GM06990 (cell line): ENCODE measurements at regions not wholly inside any gene's neighbourhood (a gene's known extent, or its start where the extent isn't known, plus 50 kb on each side); places are given as distances from the start of the nearest gene placed in this dataset.

Experiments
- DNase-seq: peaks from one replicate; pipeline ENCODE4 v3.0.0-alpha.2; 2011; ENCODE audit not compliant: insufficient read length; ENCODE audit errors: extremely low read depth
- H3K27me3 ChIP-seq: replicated peaks from 2 replicates; pipeline ENCODE4 v1.6.0; 2011; ENCODE audit warnings: low read length; ENCODE audit not compliant: control insufficient read depth, insufficient read depth
- H3K36me3 ChIP-seq: 2 replicates; pipeline ENCODE4 v1.5.1; 2011; ENCODE audit warnings: low read length; ENCODE audit not compliant: control insufficient read depth, insufficient read depth
- H3K4me3 ChIP-seq: replicated peaks from 2 replicates; pipeline ENCODE4 v1.5.1; 2011; ENCODE audit warnings: low read depth, mild to moderate bottlenecking, control low read depth, low read length
- TF ChIP-seq, protein P1 (sequence below): IDR thresholded peaks from 2 replicates; pipeline ENCODE4 v1.5.1; 2011; ENCODE audit warnings: low read length, control low read depth, mild to moderate bottlenecking, inconsistent platforms; ENCODE audit not compliant: insufficient read depth, poor library complexity, severe bottlenecking

- no peaks in the 10 kb centered on the region for H3K27me3 ChIP-seq
- TF ChIP-seq, protein P1, sequence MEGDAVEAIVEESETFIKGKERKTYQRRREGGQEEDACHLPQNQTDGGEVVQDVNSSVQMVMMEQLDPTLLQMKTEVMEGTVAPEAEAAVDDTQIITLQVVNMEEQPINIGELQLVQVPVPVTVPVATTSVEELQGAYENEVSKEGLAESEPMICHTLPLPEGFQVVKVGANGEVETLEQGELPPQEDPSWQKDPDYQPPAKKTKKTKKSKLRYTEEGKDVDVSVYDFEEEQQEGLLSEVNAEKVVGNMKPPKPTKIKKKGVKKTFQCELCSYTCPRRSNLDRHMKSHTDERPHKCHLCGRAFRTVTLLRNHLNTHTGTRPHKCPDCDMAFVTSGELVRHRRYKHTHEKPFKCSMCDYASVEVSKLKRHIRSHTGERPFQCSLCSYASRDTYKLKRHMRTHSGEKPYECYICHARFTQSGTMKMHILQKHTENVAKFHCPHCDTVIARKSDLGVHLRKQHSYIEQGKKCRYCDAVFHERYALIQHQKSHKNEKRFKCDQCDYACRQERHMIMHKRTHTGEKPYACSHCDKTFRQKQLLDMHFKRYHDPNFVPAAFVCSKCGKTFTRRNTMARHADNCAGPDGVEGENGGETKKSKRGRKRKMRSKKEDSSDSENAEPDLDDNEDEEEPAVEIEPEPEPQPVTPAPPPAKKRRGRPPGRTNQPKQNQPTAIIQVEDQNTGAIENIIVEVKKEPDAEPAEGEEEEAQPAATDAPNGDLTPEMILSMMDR: no peak
- no peaks in the 10 kb centered on the region for H3K36me3 ChIP-seq
- DNase-seq: no peak
- H3K4me3 ChIP-seq: no peak overlapping the region
These were observed 441.0 kb downstream of the PTPRU start for GRCh38 chr1:29677028-29678024.

GRCh38 chr1:29676496-29676895 is 440.2 kb downstream of the PTPRU start:
- TF ChIP-seq, protein P1: no peak
- no peaks in the 10 kb centered on the region for H3K27me3 ChIP-seq
- no peak overlapping the region for H3K4me3 ChIP-seq
- no peak for DNase-seq
- no peaks in the 10 kb centered on the region for H3K36me3 ChIP-seq

DNA sequence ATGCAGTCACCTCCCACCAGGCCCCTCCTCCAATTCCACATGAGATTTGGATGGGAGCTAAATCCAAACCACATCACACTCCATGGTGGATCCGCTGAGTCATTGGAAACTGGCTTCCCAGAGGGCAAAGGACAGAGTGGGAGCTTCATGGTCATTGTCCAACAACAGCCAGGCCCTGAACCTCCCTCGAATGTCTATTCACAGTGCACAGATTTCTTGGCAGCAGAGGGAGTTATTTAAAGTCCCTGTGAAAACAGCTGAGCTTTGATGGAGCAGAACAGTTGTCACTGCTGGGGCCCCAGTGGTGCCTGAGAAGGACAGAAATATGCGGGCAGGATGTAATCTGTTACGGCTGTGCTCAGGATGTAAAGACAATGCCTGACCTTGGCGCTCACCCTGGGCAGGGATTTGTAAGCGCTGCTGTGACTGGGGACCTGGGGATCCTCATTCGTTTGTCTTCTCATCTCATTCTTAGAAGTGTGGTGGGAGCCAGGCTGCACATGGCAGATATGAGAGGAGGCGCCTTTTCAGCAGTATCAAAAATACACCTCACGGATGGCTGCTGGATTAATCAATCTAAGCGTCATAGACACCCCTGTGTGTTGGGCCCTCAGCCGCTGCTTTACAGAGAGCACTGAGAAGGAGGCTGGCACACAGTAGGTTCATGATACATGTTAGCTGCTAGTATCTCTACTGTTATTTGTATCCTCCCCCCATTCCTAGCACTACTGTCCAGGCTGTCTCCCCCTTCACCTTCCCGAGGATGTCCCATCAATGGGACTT is 439.4 kb downstream of the PTPRU start:
- H3K4me3 ChIP-seq: no peak overlapping the region
- no peaks in the 10 kb centered on the region for H3K36me3 ChIP-seq
- H3K27me3 ChIP-seq: no peaks in the 10 kb centered on the region
- DNase-seq: no peak
- TF ChIP-seq, protein P1: no peak

DNA sequence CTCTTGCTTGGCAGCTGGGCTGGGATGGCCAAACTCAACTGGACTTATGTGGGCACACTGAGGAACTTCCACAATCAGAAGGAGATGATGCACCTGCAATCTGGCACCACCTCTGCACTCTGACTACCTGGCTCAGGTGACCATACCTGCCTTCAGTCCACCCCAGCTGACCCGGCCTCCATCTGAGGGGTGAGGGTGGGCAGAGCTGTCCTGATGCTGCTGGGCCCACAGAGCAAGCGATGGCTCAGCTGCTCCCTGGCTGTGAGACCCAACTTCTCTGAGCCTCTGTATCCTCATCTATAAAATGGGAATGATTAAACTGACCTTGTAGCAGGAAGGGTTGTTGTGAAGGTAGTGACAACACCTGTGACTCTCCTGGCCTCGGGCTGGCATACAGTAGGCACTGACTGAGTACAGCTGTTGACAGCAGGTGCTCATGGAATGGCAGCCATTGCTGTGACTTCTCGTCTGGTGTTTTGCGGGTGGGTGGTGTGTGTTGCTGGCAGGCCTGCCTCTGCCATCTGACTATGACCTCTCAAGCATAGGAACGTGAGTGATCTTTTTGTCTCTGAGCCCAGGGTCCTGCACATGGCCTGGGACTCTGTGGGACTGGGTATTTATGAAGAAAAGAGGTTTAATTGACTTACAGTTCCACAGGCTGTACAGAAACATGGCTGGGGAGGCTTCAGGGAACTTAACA is 438.5 kb downstream of the PTPRU start:
- TF ChIP-seq, protein P1: no peak
- DNase-seq: no peak

GRCh38 chr1:29673669-29674626 is 437.6 kb downstream of the PTPRU start:
- no peaks in the 10 kb centered on the region for H3K27me3 ChIP-seq
- DNase-seq: no peak
- TF ChIP-seq, protein P1: no peak

More for the DNA sequence above, 438.5 kb downstream of the PTPRU start:
- Histone ChIP-seq H3K4me3 (no peak overlapping the region), H3K27me3 (no peaks in the 10 kb centered on the region), H3K36me3 (no peaks in the 10 kb centered on the region)

More at GRCh38 chr1:29673669-29674626, 437.6 kb downstream of the PTPRU start:
- Histone ChIP-seq H3K36me3 (no peaks in the 10 kb centered on the region), H3K4me3 (no peak overlapping the region)
